ENCODE measurements at regions not wholly inside any gene's neighbourhood (a gene's known extent, or its start where the extent isn't known, plus 50 kb on each side); places are given as distances from the start of the nearest gene placed in this dataset.

- no peak for DNase-seq (ENCODE audit: low read depth)
Observed at GRCh38 chr5:165094782-165095181, 1589.4 kb downstream of the MAT2B start.

DNA sequence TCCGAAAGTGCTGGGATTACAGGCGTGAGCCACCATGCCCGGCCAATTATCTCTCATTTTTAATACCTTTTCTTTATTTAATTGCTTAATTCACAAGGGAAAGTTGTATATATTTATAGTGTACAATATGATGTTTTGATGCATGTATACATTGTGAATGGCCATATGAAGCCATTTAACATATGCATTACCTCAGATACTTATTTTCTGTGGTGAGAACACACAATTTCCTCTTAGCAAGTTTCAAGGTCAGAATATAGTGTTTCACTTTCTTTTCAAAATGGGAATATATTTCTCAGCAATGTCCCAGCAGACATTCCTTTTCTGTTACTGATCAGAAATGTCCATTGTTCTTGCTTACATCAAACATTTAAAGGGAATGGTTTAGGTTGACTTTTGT is 1596.3 kb downstream of the MAT2B start:
- DNase-seq (ENCODE audit: low read depth), result no peak

DNA sequence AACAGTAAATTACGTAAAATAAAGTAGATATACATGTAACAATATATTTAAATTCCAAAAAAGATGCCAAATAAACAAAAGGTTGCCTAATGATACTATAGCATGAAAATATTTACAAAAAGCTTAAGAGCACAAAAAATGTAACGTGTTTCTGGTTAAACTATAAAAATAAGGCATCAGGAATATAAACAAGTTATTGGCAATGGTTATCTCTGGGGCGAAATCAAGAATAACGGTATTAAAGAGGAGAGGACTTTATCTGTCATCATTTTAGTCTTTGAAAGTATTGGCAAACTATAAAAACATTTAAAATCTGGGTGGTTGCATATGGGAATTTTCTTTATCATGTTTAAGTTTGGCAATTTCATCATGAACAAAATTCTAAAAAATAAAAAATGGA is 1599.2 kb downstream of the MAT2B start:
- DNase-seq (ENCODE audit: low read depth), result no peak

DNA sequence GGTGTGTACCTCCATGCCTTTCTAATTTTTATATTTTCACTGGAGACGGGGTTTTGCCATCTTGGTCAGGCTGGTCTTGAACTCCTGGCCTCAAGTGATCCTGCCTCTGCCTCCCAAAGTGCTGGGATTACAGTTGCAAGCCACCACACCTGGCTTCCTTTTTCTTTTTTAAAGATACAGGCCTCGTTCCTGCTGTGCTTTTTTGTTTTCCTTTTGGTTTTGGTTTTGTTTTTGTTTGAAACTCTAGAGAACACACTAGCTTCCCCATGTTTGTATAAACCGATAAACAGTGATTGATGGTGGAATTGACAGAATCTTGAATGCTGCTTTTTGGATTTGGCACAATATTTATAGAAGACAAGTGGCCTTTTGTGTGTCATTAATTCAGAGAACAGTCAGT is 1603.4 kb downstream of the MAT2B start:
- DNase-seq (ENCODE audit: low read depth), result no peak

DNA sequence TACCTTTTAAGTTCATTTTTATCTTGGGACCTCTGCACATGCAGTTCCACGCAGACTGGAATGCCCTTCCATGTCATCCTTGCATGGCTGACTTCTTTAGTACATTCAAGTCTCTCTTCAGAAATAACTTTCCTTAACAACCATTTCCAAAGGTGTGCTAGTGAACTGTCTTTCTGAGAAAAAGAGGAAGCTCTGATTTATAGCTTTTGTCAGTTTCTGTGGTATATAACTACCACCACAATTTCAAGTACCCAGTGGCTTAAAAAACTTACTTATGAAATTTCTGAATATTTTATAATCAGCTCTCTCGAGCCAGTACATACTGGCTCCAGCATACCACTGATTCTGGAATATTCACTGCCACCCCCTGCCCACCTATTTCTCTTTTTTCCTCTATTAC is 1613.8 kb downstream of the MAT2B start:
- DNase-seq (ENCODE audit: low read depth), result no peak

DNA sequence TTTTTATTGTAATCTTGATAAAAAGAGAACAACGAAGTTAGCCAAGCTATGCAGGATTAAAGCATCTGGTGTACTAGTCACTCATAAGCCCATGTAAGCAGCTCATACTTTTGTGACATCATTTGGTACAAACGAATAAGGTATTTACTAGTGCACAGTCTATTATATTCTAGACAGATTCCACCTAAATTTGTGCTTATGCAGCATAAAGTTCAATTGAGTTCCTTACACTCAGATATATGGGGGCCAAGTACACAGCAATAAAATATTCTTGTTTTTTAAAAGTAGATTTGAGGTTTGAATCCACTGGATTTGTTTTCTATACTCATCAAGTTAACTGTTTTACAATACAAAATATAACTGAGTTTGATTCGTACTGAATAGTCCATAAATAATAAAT is 1621.2 kb downstream of the MAT2B start:
- DNase-seq (ENCODE audit: low read depth), result no peak

DNA sequence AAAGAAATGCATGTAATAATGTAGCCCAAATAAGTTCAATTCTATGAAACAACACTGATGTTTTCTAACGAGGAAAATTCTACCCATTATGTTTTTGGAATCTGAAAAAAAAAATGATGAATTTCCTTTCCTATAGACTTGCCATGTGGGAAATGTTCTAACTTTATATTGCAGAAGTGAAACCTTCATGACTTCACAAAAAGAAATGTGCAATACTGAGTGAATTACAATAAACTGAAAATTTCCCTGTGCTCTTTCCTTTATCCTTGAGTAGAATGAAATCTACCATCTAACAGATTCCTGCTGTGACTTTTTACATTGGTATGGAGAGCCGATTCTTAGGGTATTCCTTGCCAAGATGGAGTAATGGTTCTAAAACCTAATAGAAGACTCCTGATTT is 1622.5 kb downstream of the MAT2B start:
- DNase-seq (ENCODE audit: low read depth), result no peak

DNA sequence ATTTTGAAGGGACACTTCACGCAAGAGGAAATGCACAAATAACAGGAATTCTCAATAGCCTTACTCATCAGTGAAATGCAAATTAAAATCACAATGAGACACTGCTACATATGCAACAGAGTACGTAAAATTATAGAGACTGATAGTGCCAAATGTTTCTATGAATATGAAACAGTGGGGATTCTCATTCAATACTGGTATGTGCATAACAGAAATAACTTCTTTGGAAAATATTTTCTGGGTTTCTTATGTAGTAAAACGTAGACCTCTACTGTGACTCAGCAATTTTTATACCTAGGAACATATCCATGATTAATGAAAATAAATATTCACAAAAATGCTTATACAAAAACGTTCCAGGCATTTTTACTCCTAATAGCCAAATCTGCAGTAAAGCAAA is 1625.2 kb downstream of the MAT2B start:
- no peak for DNase-seq (ENCODE audit: low read depth)

GRCh38 chr5:165134155-165134554 is 1628.7 kb downstream of the MAT2B start:
- DNase-seq (ENCODE audit: low read depth), result no peak

DNA sequence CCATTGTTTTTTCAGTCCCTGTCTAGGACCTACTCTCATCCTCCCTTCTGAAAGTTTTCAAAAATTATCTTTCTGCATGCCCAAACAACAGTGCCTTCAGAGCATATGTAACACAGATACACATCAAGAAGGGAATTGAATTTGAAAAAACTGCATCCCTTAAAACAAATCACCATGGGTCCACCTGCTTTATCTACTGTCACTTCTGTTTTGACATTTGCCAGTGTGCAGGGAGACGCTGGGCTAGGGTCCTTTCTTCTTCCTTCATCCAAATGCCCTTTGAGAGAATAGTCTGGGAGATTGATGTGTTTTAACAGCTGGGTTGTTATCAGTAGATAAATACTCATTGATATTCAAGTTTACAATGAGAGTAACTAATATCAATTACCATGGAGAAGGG is 1630.1 kb downstream of the MAT2B start:
- no peak for DNase-seq (ENCODE audit: low read depth)

DNA sequence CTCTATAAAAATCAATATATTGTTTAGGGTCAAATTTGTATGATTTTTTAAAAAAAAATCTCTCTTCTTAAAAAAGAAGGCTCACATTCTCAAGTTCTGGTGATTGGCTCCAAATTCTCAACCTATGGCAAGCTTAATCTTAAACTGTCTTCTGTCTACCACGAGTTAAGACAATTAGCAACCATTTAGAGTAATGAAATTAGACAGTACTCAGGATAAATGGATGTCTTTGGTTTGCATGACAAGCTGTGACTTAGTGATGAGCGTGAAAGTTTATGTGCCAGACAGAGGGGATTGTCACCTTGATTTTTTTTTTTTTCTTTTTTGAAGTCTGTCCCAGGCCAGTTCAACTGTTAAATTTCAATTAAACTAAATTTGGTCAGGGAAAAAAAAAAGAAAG is 1632.3 kb downstream of the MAT2B start:
- DNase-seq (ENCODE audit: low read depth), result no peak

DNA sequence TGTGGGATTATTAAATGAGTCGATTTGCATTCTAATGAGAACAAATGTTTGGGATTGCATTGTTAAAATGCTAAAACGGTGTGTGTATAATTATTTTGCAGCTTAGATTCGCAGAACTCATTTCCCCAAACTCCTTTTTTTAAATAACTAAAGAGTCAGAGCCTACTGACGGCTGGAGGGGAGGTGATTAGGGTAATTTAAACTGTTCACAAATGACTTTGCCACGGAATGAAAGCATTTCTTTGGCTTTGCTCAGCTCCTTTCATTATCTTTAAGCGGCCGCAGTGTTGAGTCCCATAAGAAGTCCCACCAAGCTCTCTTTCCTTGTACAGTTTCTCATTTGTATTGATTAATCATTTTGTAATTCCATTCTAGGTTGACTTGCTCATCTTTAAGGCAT is 1632.8 kb downstream of the MAT2B start:
- no peak for DNase-seq (ENCODE audit: low read depth)

GRCh38 chr5:165139262-165139661 is 1633.8 kb downstream of the MAT2B start:
- no peak for DNase-seq (ENCODE audit: low read depth)

DNA sequence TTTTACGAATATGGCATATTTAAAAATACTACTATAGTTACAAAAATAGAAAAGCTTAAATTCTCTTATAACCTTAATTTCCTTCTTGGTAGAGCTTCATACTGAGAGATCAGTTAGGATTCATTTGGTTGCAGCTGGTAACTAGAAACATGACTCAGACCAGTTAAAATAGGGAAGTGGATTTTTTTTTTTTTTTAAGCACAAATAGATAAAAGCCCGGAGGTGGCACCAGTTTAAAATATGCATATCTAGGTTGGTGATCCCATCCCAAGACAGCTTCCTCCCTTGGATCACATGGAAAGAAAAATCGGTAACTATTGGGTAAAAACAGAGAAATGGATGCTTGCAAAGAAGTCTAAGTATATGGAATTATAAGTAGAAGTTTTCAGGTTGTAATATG is 1634.3 kb downstream of the MAT2B start:
- no peak for DNase-seq (ENCODE audit: low read depth)

- DNase-seq (ENCODE audit: low read depth), result no peak
Observed at GRCh38 chr5:165143741-165144140, 1638.3 kb downstream of the MAT2B start.

DNA sequence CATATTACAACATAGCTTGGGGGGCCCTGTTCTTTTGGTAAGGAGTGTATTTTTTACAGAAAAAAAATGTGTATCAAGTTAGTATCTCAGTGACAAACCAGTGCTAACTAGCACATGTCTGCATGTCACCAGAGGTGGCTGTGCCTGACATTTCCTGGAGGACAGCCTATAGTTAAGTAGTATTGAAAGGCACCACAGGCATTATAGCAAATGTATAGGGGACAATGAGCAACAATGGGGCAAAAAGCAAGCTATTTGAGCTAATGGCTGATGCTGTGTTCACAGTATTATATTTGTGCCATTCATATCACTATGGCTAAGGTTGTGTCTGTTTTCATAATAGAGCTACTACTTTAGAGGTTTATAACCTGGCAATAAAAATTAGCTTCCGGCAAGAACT is 1644.0 kb downstream of the MAT2B start:
- DNase-seq (ENCODE audit: low read depth), result no peak

DNA sequence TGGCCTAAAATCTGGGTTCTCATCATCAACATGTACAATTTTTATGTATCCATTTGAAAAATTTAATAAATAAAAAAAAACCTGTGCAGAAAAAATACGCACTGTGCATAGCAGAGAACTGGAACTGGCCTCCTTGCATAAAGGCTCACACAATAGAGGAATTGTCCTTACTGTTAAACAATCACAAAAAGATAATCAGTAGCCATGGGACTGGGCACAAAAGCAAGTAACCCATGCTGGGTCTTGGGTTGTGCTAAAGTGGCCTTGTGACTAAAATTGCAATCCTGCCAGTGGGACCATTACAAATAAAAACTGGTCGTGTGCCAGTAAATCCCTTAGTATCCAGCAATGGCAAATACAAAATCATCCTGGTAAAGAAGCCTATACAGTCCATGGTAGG is 1646.6 kb downstream of the MAT2B start:
- no peak for DNase-seq (ENCODE audit: low read depth)

DNA sequence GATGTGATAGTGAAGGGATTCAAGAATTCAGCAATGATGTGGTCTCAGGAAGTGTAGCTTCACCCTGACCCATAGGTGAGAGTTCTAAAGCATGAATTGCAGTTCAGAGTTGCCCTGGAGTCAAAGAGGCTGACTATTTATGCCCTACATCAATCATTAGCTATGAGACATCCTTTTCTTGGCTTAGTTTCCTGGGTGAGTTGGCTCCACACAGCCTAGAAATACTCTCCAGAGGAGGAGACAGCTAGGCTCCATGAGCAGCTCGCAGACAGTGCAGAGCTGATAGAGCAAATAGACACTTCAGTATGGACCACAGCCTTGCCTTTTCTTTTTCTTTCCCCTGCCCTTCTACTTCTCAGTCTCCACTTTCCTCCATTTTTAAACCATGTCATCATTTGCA is 1651.8 kb downstream of the MAT2B start:
- DNase-seq (ENCODE audit: low read depth), result no peak

- no peak for DNase-seq (ENCODE audit: low read depth)
Observed at GRCh38 chr5:165161204-165161603, 1655.8 kb downstream of the MAT2B start.

- DNase-seq (ENCODE audit: low read depth), result no peak
Observed at GRCh38 chr5:165163861-165164260, 1658.4 kb downstream of the MAT2B start.

DNA sequence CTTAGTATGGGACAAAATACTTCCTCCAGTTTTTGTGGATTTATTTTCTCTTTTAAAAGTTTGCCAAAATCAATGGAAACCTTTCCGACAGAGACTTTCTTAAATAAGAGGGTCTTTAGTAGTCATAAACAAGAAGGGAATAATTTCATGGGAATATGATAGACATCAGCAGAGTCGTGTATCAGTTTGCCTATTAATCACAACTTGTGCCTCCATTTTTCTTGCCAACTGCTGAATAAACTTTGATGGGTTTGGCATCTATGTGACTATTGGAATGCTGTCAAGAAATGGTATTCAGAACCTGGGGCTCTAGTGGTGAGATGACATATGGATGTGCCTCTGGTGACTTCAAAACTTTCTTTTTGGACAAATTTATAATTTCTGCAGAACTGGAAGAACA is 1668.2 kb downstream of the MAT2B start:
- DNase-seq (ENCODE audit: low read depth), result no peak

GRCh38 chr5:165175041-165175440 is 1669.6 kb downstream of the MAT2B start:
- DNase-seq (ENCODE audit: low read depth), result no peak

GRCh38 chr5:165184183-165184582 is 1678.8 kb downstream of the MAT2B start:
- DNase-seq (ENCODE audit: low read depth), result no peak

- DNase-seq (ENCODE audit: low read depth), result no peak
Observed at GRCh38 chr5:165185716-165186115, 1680.3 kb downstream of the MAT2B start.

DNA sequence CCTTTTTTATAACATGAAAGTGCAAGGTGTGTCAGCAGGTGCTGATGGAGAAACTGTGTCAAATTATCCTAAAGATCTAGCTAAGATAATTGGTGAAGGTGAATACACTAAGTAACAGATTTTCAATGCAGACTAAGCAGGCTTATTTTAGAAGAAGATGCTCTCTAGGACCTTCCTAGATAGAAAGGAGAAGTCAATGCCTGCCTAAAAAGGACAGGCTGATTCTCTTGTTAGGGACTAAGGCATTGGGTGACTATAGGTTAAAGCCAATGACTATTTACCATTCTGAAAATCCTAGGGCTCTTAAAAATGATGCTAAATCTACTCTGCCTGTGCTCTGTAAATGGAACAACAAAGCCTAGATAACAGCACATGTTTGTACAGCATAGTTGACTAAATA is 1682.4 kb downstream of the MAT2B start:
- DNase-seq (ENCODE audit: low read depth), result no peak

Data from stimulated activated CD8-positive, alpha-beta memory T cell treated with anti-CD3 and anti-CD28 coated beads, Interleukin-15, amount 100 ng/mL, for 1 hour (primary cell).